ENCODE measurements at regions not wholly inside any gene's neighbourhood (a gene's known extent, or its start where the extent isn't known, plus 50 kb on each side); places are given as distances from the start of the nearest gene placed in this dataset.

DNA sequence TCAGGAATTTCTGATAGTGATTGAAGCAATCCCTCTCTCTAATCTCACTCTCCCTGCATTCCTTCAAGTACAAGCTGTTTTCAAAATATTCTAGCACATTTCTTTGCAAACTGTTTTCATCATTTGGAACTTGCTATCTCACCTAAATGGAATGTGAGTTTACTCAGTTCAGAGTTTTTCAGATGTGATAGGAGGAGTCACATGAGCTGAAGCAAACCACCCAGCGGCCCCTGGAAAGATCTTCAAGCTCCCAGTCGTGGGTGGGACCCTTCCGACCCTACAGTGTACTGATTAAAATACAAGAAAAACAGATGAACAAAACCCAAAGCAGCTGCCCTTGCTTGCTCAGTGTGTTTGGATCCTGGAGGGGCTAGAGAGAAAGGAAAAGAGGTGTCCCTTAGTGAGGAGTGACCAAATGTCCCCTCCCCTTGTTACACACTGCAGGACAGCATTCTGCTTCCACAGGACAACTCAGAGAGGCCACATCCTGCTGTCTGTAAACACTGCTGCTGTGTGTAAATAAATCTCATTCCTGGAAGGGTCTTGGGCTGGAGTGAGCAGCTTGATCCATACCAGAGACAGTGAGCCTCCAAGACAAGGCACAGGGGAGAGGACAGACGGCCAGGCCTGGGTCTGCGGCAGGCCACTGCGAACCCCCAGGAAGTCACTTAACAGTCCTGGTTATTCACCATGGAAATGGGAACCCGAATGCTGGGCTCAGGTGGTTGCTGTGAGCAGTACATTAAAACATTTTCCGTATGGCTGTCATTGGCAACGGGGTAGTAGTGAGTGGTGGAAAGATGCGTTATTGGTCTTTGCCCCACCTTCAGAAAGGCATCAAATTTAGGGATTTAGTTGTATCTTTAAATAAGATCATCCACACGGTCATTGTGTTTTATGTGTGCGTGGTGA lies 229.2 kb downstream of the RHOU start:
- H3K36me3 ChIP-seq: no peaks in the 10 kb centered on the region
- H3K27ac ChIP-seq: peak overlapping the region; percentile 66 to 78
- peak; percentile 87 for DNase-seq (ENCODE audit: low spot score)
- no peaks in the 10 kb centered on the region for H3K9me3 ChIP-seq
- H3K4me3 ChIP-seq: no peak overlapping the region
- H3K4me1 ChIP-seq: peaks cover 0 to 10% of the 10 kb centered on the region in 2 donors
- H3K27me3 ChIP-seq: no peaks in the 10 kb centered on the region
- no peak for TF ChIP-seq CTCF (IDR thresholded peaks at IDR 0.05)

DNA sequence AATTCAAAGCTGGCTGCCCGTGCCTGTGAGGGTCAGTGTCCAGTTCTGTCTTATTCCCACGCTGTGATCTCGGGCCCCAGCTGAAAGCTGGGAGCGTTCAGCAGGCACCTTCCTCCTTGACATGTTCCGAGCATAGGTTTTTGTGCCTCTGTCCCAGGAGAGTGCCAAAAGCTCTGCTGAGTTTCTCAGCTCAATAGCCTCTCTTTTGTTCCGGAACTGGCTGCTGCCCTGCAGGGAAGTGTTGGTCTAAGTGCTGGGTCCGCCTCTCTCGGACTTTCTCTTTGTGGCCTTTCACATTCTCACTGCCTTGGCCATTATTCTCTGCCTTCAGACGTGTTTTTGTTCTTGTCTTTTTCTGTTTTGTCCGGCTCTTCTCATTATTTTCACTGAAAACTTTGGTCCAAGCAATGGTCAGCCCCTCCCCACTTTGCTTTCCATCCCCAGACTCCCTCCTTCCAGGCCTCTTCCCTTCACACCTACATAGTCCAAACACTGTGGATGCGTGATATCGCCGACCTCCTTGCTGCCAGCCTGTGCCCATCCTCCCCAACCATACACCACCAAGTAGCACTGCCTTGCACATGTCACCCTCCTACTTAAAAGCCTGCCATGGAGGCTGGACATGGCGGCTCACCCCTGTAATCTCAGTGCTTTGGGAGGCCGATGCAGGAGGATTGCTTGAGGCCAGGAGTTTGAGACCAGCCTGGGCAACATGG lies 233.8 kb downstream of the RHOU start:
- no peaks in the 10 kb centered on the region for H3K36me3 ChIP-seq
- peak; percentile 46 for DNase-seq (ENCODE audit: low spot score)

GRCh38 chr1:228969953-228970800 lies 234.9 kb downstream of the RHOU start:
- DNase-seq (ENCODE audit: low spot score): no peak
- H3K27ac ChIP-seq: no peak overlapping the region
- TF ChIP-seq CTCF (IDR thresholded peaks at IDR 0.05): no peak
- no peaks in the 10 kb centered on the region for H3K36me3 ChIP-seq
- no peak overlapping the region for H3K4me3 ChIP-seq
- H3K27me3 ChIP-seq: no peaks in the 10 kb centered on the region
- no peaks in the 10 kb centered on the region for H3K9me3 ChIP-seq
- no peaks in the 10 kb centered on the region for H3K4me1 ChIP-seq

More for the DNA sequence above, 233.8 kb downstream of the RHOU start:
- TF ChIP-seq CTCF (IDR thresholded peaks at IDR 0.05): no peak
- Histone ChIP-seq H3K9me3 (no peaks in the 10 kb centered on the region), H3K4me3 (no peak overlapping the region), H3K4me1 (peaks cover 0 to 8% of the 10 kb centered on the region in 2 donors), H3K27me3 (no peaks in the 10 kb centered on the region), H3K27ac (no peak overlapping the region)

GRCh38 chr1:228972576-228972975 lies 237.3 kb downstream of the RHOU start:
- Histone ChIP-seq H3K36me3 (no peaks in the 10 kb centered on the region), H3K9me3 (no peaks in the 10 kb centered on the region), H3K4me1 (no peaks in the 10 kb centered on the region), H3K4me3 (no peak overlapping the region), H3K27ac (no peak overlapping the region), H3K27me3 (no peaks in the 10 kb centered on the region)
- TF ChIP-seq CTCF (IDR thresholded peaks at IDR 0.05): no peak
- DNase-seq (ENCODE audit: low spot score): peak; percentile 52

DNA sequence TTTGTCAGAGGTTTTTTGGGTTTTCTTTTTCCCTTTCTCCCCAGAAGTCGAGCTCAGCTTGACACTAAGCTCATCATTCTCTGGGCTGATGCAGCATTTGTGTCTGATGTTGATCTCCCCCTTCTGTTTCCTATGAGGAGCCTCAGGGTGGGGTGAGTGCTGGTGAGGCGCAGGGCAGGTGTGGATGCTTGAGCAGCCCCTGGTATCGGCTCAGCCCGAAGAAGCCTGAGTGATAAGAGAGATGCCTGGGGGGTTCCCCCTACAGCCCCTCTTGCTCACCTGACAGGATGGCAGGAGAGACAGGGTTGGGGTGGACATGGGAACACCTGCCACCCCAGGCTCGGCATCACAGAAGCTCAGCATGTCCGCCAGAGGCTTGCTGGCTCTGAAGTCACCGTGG lies 239.0 kb downstream of the RHOU start:
- H3K27me3 ChIP-seq: no peaks in the 10 kb centered on the region
- no peak overlapping the region for H3K4me3 ChIP-seq
- peak; percentile 55 for DNase-seq (ENCODE audit: low spot score)
- no peak overlapping the region for H3K27ac ChIP-seq
- H3K36me3 ChIP-seq: no peaks in the 10 kb centered on the region
- H3K9me3 ChIP-seq: no peaks in the 10 kb centered on the region
- TF ChIP-seq CTCF (IDR thresholded peaks at IDR 0.05): no peak
- peaks cover 0 to 10% of the 10 kb centered on the region in 2 donors for H3K4me1 ChIP-seq
